Prostate gland (tissue), 2 donors: ENCODE measurements at regions not wholly inside any gene's neighbourhood (a gene's known extent, or its start where the extent isn't known, plus 50 kb on each side); places are given as distances from the start of the nearest gene placed in this dataset.
"Not testable (repeated sequence)": the region's sequence is repeated elsewhere in the genome, so short reads cannot be mapped to it uniquely, and the experiment has no call there.

ENCODE experiments used
- CTCF ChIP-seq, 4 experiments: fragments of 200-600 bp in 2 of 4; fragments of 450-650 bp in 2 of 4; sonication (generic) in 2 of 4; IDR thresholded peaks; 1 replicate in 3 of 4; 2 replicates in 1 of 4; pipeline ENCODE4 v1.5.1; 2016 to 2019; ENCODE audit warnings: antibody characterized with exemption in 4 of 4, mild to moderate bottlenecking in 2 of 4, moderate library complexity in 2 of 4
- POLR2A ChIP-seq: fragments of 450-650 bp; IDR thresholded peaks from one replicate; pipeline ENCODE4 v1.6.1; 2016; ENCODE audit warnings: antibody characterized with exemption, mild to moderate bottlenecking

GRCh38 chr1:68779841-68780240 lies 283.0 kb upstream of the DEPDC1 start:
- TF ChIP-seq POLR2A; CTCF (IDR thresholded peaks at IDR 0.05): not testable (repeated sequence)
